HG03175 (cell line): ENCODE measurements at regions not wholly inside any gene's neighbourhood (a gene's known extent, or its start where the extent isn't known, plus 50 kb on each side); places are given as distances from the start of the nearest gene placed in this dataset.
"Not testable (repeated sequence)": the region's sequence is repeated elsewhere in the genome, so short reads cannot be mapped to it uniquely, and the experiment has no call there.

ENCODE experiments used
- ATAC-seq: cut with Tn5 transposase; IDR thresholded peaks from one replicate; pipeline ENCODE4 v1.9.1; 2021; ENCODE audit warnings: mild to moderate bottlenecking, moderate library complexity; ENCODE audit not compliant: unreplicated experiment

DNA sequence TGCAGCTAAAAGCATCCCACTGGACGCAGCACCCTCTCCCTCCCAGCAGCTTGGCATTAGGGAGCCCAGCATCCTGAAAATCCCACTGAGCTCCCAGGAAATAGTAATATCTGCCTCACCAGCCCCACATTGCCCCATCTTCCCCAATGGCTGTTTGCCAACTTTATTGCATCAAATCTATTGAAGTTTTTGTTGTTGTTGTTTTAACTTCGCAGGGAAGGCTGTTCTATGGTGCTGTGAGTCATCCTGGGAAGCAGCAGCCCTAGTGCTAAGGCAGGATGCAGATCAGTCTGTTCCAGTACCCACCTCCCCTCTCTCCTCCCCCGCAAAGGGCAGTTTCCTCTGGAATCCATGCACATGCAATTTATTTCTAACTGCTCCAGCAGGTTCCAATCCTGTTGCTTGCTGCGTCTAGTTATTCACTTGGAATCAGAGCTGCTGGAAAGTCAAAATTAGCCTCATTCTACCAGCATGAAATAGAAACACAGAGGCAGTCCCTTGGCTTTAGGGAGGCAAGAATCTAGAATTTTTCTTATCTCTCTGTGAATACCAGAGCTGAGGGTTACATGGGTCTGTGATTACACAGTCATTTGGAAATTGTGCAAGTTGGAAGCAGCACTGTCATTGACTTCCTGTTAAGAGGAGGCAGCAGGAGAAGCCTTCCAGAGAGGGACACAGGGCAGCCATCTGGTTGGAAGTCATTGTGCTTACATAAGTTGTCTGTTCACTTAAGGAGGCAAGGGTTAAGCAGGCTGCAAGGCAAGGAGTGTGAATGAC lies 115.9 kb upstream of the CACUL1 start:
- no peak for ATAC-seq

GRCh38 chr10:118871244-118871865 lies 116.6 kb upstream of the CACUL1 start:
- ATAC-seq = no peak

- ATAC-seq = no peak
Measured at GRCh38 chr10:118873091-118873737, 118.4 kb upstream of the CACUL1 start.

DNA sequence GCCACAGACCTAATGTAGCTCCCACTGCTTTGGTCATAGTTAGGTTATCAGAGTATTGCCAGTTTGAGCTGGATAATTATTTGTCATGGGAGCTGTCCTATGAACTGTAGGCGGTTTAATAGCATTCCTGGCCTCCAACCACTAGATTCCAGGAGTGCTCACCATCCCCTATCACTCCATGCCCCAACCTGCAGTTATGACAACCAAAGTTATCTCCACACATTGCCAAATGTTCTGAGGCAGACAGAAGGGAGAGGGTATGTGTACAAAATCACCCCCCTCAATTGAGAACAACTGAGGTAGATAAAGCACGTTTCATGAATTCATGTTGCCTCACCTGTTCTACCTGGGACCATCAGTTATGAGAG lies 119.0 kb upstream of the CACUL1 start:
- ATAC-seq = no peak

DNA sequence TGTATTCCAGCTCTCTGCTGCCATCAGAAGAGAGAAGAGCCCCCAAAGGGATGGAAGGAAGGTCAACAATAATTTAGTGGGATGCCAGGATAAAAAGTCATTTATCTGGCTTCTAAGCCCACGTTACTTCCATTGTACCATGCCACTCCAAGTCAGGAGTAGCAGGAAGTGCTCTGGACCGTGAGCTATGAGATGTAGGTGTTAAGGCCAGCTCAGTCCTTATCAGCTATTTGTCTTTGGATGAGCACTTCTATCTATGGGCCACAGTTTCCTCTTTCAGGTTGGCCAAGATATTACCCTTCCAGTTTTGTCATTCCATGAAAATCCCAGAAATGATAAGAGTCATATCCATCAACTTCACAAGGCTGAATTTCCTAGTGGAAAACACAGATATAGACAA lies 119.4 kb upstream of the CACUL1 start:
- no peak for ATAC-seq

GRCh38 chr10:118875087-118875486 lies 120.3 kb upstream of the CACUL1 start:
- no peak for ATAC-seq

DNA sequence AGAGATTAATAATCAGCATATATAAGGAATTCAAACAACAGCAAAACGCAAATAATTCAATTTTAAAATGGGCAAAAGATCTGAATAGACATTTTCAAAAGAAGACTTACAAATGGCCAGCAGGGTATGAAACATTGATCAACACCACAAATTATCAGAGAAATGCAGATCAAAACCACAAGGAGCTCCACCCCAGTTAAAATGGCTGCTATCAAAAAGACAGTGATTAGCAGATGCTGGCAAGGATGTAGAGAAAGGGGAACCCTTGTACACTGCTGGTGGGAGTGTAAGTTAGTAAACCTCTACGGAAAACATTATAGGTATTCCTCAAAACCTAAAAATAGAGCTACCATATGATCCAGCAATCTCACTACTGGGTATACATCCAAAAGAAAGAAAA lies 128.0 kb upstream of the CACUL1 start:
- ATAC-seq = no peak

- no peak for ATAC-seq
Measured at GRCh38 chr10:118892255-118892654, 137.3 kb upstream of the NANOS1 start.

- ATAC-seq = not testable (repeated sequence)
Measured at GRCh38 chr10:118894891-118895290, 134.6 kb upstream of the NANOS1 start.

GRCh38 chr10:118900617-118901016 lies 128.9 kb upstream of the NANOS1 start:
- no peak for ATAC-seq

- no peak for ATAC-seq
Measured at GRCh38 chr10:118901380-118901779, 128.1 kb upstream of the NANOS1 start.

DNA sequence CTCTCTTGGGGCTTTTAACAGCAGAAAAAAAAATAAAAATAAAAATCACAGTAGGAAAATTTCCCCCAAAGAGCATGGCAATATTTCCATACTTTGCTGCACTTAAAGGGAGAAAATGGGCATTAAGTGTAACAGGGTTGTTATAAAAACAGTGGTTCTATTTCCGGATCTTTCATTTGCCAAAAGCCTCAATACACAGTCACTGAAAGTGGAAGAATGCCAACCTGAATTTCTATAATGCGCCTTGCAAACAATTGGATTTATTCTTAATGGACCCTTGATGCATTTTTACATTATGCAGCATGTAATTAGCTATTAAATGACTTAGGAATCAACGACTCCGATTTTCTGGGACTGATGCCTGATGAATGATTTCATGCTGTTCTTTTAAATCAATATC lies 127.6 kb upstream of the NANOS1 start:
- ATAC-seq = no peak

GRCh38 chr10:118902656-118903055 lies 126.9 kb upstream of the NANOS1 start:
- ATAC-seq = not testable (repeated sequence)

DNA sequence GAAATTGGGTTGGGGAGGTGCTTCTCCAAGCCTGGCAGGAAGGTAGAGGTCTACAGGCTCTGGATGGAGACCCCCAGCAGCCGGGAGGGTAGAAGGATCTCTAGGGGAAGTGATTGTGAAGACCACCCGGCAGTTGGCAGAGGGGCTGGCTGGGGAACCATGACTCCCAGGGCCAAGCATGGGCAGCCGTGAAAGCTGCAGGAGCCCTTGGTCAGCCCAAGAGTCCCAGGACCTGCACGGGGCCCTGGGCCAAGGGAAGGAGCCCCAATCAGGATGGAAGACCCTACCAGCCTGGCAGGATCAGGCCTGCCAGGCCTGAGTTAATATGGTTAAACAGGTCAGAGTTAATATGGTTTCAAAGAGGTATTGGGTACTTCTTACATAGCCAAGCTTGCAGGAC lies 126.3 kb upstream of the NANOS1 start:
- no peak for ATAC-seq

- no peak for ATAC-seq
Measured at GRCh38 chr10:118903691-118904090, 125.8 kb upstream of the NANOS1 start.

- no peak for ATAC-seq
Measured at GRCh38 chr10:118904286-118904685, 125.2 kb upstream of the NANOS1 start.

- ATAC-seq = no peak
Measured at GRCh38 chr10:118907051-118907450, 122.5 kb upstream of the NANOS1 start.

DNA sequence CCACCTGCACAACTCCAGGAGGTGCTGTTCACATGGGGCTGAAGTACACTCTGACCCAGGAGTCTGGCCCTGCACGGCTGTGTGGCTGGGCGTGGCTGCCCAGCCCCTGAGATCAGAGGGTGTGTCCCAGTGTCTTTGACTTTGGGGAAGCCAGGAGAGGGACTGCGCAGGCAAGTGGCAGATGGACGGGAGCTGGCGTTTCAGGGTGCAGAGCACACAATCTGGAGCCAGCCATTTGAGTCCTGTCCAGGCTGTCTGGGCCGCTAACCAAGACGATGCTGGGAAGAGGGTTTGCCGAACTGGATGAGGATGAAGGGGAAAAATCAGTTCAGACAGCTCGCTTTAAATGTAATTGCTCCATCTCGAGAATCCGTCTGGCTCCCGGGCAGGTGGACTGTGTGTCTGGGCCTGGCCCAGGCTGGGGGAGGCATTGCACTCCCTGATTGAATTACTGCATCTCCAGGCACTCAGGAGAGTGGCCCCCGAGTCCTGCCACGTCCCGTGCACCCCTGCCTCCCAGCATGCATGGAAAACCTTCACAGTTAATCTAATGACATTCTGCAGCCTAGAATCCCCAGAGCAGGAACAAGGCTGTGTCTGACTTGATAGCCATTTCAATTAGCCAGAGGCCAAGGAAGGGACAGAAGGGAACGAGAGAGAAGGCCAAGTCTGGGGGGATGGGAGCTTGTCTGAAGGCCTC lies 120.8 kb upstream of the NANOS1 start:
- ATAC-seq = no peak

- ATAC-seq = no peak
Measured at GRCh38 chr10:118910702-118911101, 118.8 kb upstream of the NANOS1 start.

DNA sequence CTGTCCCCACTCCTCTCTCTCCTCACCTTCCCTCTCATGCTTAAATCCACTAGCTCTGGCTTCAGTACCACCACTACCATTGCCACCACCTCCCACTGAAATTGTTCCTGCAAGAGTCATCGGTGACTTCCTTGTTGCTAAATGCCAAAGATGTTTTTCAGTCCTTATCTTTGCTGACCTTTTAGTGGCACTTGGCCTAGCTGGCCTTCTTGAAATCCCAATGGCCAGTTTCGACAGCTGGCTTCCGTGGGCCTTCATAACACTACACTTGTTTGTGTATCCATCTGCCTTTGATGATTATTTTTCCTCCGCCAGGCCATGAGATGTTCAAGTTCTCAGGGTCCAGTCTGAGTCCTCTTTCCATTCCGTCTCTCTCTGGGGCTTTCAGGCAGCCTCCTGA lies 118.2 kb upstream of the NANOS1 start:
- no peak for ATAC-seq

GRCh38 chr10:118912961-118913600 lies 116.4 kb upstream of the NANOS1 start:
- no peak for ATAC-seq
